Activated naive CD4-positive, alpha-beta T cell treated with anti-CD3 and anti-CD28 coated beads, Interleukin-2, amount 10 ng/mL, durations not matched to agents 7 days and 5 days (primary cell): ENCODE measurements at regions not wholly inside any gene's neighbourhood (a gene's known extent, or its start where the extent isn't known, plus 50 kb on each side); places are given as distances from the start of the nearest gene placed in this dataset.

Experiments
- CTCF ChIA-PET: fragments of 350-600 bp; sonication (Branson Sonifier 250); formaldehyde crosslinking; loops from one replicate; lab custom pipeline; 2021; ENCODE audit warnings: antibody characterized with exemption; lab: Charles Lee
- DNase-seq: peaks from one replicate; pipeline ENCODE4 v3.0.0-alpha.2; 2020
- H3K27ac Mint-ChIP-seq: one replicate; pipeline ENCODE4 v1.8.0; 2021; ENCODE audit warnings: mild to moderate bottlenecking, moderate library complexity, mixed read lengths
- H3K27me3 Mint-ChIP-seq: one replicate; pipeline ENCODE4 v1.8.0; 2021; ENCODE audit warnings: mild to moderate bottlenecking, mixed read lengths
- H3K36me3 Mint-ChIP-seq: one replicate; pipeline ENCODE4 v1.8.0; 2021; ENCODE audit warnings: mixed read lengths
- H3K4me1 Mint-ChIP-seq: one replicate; pipeline ENCODE4 v1.8.0; 2021; ENCODE audit warnings: mixed read lengths
- H3K4me3 Mint-ChIP-seq: one replicate; pipeline ENCODE4 v1.8.0; 2021; ENCODE audit warnings: mild to moderate bottlenecking, moderate library complexity, mixed read lengths
- H3K9me3 Mint-ChIP-seq: one replicate; pipeline ENCODE4 v1.8.0; 2021; ENCODE audit warnings: mixed read lengths

DNA sequence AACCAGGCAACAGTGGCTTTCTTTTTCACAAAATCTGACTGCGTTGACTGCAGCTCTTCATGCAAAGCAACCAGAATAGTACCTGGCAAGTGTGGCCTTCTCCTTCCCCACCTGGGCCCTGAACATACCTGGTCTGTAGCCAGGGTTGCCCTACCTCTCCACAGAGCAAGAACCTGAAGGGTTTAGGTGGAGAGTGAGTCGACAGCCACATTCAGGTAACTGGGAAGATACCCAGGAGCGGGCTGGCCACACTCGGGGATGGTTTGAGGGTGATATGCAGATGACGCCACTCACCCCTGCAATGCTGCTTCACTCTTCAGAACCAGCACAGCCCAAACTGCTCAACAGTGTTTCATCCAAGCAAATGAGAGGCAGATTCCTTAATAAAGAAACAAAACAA lies 117.3 kb downstream of the TTC32 start:
- H3K27me3 Mint-ChIP-seq, result no peaks in the 10 kb centered on the region
- no peak overlapping the region for H3K27ac Mint-ChIP-seq
- H3K9me3 Mint-ChIP-seq, result no peaks in the 10 kb centered on the region
- no peak for DNase-seq
- H3K36me3 Mint-ChIP-seq, result no peaks in the 10 kb centered on the region
- no peaks in the 10 kb centered on the region for H3K4me1 Mint-ChIP-seq
- no peak overlapping the region for H3K4me3 Mint-ChIP-seq
- CTCF ChIA-PET, result no interaction called here

- DNase-seq, result no peak
- CTCF ChIA-PET, result no interaction called here
- H3K27ac Mint-ChIP-seq, result no peak overlapping the region
- H3K36me3 Mint-ChIP-seq, result no peaks in the 10 kb centered on the region
- no peaks in the 10 kb centered on the region for H3K9me3 Mint-ChIP-seq
- no peak overlapping the region for H3K4me3 Mint-ChIP-seq
- no peaks in the 10 kb centered on the region for H3K4me1 Mint-ChIP-seq
- H3K27me3 Mint-ChIP-seq, result no peaks in the 10 kb centered on the region
Observed at GRCh38 chr2:19783935-19784334, 117.8 kb downstream of the TTC32 start.

DNA sequence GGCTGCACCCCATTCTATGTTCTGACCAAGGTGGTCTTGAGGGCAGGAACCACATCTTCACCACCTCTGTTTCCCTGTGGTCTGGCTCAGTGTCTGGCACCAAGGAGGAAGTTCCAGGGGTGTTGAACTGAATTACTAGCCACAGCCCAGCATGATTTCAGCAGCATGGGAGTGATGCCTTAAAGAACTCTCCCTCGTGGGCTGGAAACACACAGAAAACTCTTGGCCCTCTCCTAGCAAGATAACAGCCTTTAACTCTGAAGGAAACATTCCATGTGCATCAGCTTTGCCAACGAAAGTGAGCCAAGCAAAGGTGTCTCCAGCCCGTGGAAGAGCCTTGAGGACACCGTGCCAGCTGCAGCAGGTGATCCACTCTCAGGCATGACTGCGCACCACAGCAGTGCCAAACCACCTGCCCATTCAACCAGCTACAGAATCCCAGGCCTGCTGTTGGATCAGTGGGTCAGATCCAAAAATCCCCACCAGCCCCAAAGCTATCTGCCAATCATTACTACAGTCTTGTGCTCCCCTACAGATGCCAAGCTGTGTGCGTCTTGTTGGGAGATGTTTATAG lies 124.8 kb downstream of the TTC32 start:
- Mint-ChIP-seq H3K36me3 (no peaks in the 10 kb centered on the region), H3K4me3 (no peak overlapping the region), H3K9me3 (no peaks in the 10 kb centered on the region), H3K4me1 (no peaks in the 10 kb centered on the region), H3K27ac (no peak overlapping the region), H3K27me3 (no peaks in the 10 kb centered on the region)
- CTCF ChIA-PET, result no interaction called here
- DNase-seq, result no peak

- H3K27me3 Mint-ChIP-seq, result no peaks in the 10 kb centered on the region
- H3K9me3 Mint-ChIP-seq, result no peaks in the 10 kb centered on the region
- H3K27ac Mint-ChIP-seq, result no peak overlapping the region
- H3K36me3 Mint-ChIP-seq, result no peaks in the 10 kb centered on the region
- DNase-seq, result no peak
- H3K4me1 Mint-ChIP-seq, result no peaks in the 10 kb centered on the region
- CTCF ChIA-PET, result interaction anchor here (0.6 kb wide), 1 partner anchor 1598 kb away, joined by 3 read pairs; no protein-coding TSS in a partner anchor
- no peak overlapping the region for H3K4me3 Mint-ChIP-seq
Observed at GRCh38 chr2:19775838-19776237, 125.9 kb downstream of the TTC32 start.

GRCh38 chr2:19775315-19775714 lies 126.5 kb downstream of the TTC32 start:
- Mint-ChIP-seq H3K9me3 (no peaks in the 10 kb centered on the region), H3K27ac (no peak overlapping the region), H3K27me3 (no peaks in the 10 kb centered on the region), H3K4me3 (no peak overlapping the region), H3K36me3 (no peaks in the 10 kb centered on the region), H3K4me1 (no peaks in the 10 kb centered on the region)
- no peak for DNase-seq
- CTCF ChIA-PET, result interaction anchor here (0.8 kb wide), 1 partner anchor 15 kb away, joined by 3 read pairs; no protein-coding TSS in a partner anchor

GRCh38 chr2:19774805-19775176 lies 127.0 kb downstream of the TTC32 start:
- Mint-ChIP-seq H3K4me1 (no peaks in the 10 kb centered on the region), H3K27ac (no peak overlapping the region), H3K9me3 (no peaks in the 10 kb centered on the region), H3K4me3 (no peak overlapping the region), H3K36me3 (no peaks in the 10 kb centered on the region), H3K27me3 (no peaks in the 10 kb centered on the region)
- no peak for DNase-seq
- CTCF ChIA-PET, result interaction anchor here (0.8 kb wide), 1 partner anchor 15 kb away, joined by 3 read pairs; no protein-coding TSS in a partner anchor

GRCh38 chr2:19772981-19773380 lies 128.8 kb downstream of the TTC32 start:
- Mint-ChIP-seq H3K27ac (no peak overlapping the region), H3K4me1 (no peaks in the 10 kb centered on the region), H3K4me3 (no peak overlapping the region), H3K27me3 (no peaks in the 10 kb centered on the region), H3K9me3 (no peaks in the 10 kb centered on the region), H3K36me3 (no peaks in the 10 kb centered on the region)
- CTCF ChIA-PET, result interaction anchor here (0.6 kb wide), 1 partner anchor 292 kb away, joined by 4 read pairs; no protein-coding TSS in a partner anchor
- DNase-seq, result no peak

DNA sequence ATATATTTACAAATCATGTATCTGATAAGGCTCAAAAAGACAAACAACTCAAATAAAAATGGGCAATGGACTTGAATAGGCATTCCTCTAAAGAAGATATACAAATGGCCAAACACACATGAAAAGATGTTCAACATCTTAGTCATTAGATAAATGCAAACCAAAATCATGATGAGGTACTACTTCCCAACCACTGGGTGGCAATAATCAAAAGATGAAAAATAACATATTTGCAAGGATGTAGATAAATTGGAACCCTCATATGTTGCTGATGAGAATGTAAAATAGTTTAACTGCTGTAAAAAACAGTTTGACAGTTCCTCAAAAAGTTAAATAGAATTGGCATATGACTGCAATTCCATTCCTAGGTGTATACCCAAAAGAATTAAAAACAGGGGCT lies 132.3 kb downstream of the TTC32 start:
- Mint-ChIP-seq H3K4me1 (no peaks in the 10 kb centered on the region), H3K9me3 (no peaks in the 10 kb centered on the region), H3K4me3 (no peak overlapping the region), H3K36me3 (no peaks in the 10 kb centered on the region), H3K27ac (no peak overlapping the region), H3K27me3 (peaks cover 9% of the 10 kb centered on the region)
- CTCF ChIA-PET, result no interaction called here
- no peak for DNase-seq

DNA sequence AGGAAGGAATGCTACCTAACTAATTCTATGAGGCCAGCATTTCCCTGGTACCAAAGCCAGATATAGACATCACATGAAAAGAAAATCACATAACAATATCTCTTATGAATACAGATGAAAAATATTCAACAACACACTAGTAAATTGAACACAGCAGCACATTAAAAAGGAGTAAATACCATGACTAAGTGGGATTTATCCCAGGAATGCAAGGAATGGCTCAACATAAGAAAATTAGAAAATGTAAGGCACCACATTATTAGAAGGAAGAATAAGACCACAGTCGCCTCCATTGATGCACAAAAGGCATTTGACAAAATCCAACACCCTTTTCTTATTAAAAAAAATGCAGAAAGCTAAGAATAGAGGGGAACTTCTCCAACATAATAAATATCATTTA lies 133.9 kb downstream of the TTC32 start:
- no peak overlapping the region for H3K4me3 Mint-ChIP-seq
- H3K36me3 Mint-ChIP-seq, result no peaks in the 10 kb centered on the region
- DNase-seq, result no peak
- H3K4me1 Mint-ChIP-seq, result no peaks in the 10 kb centered on the region
- CTCF ChIA-PET, result interaction anchor here (1.0 kb wide), 1 partner anchor 704 kb away, joined by 3 read pairs; no protein-coding TSS in a partner anchor
- peaks cover 9% of the 10 kb centered on the region for H3K27me3 Mint-ChIP-seq
- H3K9me3 Mint-ChIP-seq, result no peaks in the 10 kb centered on the region
- H3K27ac Mint-ChIP-seq, result no peak overlapping the region

- peaks cover 9% of the 10 kb centered on the region for H3K27me3 Mint-ChIP-seq
- no peaks in the 10 kb centered on the region for H3K4me1 Mint-ChIP-seq
- CTCF ChIA-PET, result no interaction called here
- H3K9me3 Mint-ChIP-seq, result no peaks in the 10 kb centered on the region
- DNase-seq, result no peak
- no peak overlapping the region for H3K27ac Mint-ChIP-seq
- H3K36me3 Mint-ChIP-seq, result no peaks in the 10 kb centered on the region
- H3K4me3 Mint-ChIP-seq, result no peak overlapping the region
Observed at GRCh38 chr2:19764998-19765397, 136.8 kb downstream of the TTC32 start.

- H3K27me3 Mint-ChIP-seq, result peaks cover 9% of the 10 kb centered on the region
- CTCF ChIA-PET, result no interaction called here
- DNase-seq, result no peak
- H3K27ac Mint-ChIP-seq, result no peak overlapping the region
- H3K36me3 Mint-ChIP-seq, result no peaks in the 10 kb centered on the region
- H3K9me3 Mint-ChIP-seq, result no peaks in the 10 kb centered on the region
- no peak overlapping the region for H3K4me3 Mint-ChIP-seq
- H3K4me1 Mint-ChIP-seq, result no peaks in the 10 kb centered on the region
Observed at GRCh38 chr2:19763731-19764130, 138.1 kb downstream of the TTC32 start.

DNA sequence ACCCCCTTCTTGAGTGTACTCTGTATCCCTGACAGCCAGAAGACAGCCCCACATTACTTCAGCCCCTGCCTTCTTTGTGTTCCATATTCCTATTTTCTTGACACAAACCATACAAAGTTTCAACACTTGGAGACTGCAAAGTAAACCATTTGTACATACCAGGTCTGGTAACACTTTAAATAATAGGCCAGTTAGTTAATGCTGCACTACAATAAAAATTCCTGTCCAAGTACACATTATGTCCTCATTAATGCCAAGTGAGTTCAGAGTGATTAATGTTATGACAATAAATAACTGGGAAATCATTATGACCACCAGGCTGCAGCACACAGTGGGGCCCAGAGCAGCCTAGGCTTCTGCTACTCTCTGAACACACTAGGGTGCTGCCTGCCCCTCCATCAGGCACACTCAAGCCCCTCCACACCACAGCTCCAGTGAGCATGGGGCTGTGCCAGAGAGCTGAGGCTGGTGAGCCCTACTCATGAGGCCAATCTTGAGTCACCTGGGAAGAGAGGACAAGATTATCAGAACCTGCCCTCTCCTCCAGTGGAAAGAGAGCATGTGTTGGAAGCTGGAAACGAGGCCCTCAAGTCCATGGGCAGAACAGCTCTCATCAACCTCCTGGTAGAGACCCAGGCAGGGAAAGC lies 138.7 kb downstream of the TTC32 start:
- peaks cover 9% of the 10 kb centered on the region for H3K27me3 Mint-ChIP-seq
- no peaks in the 10 kb centered on the region for H3K4me1 Mint-ChIP-seq
- CTCF ChIA-PET, result no interaction called here
- no peak for DNase-seq
- no peak overlapping the region for H3K27ac Mint-ChIP-seq
- H3K9me3 Mint-ChIP-seq, result no peaks in the 10 kb centered on the region
- H3K36me3 Mint-ChIP-seq, result no peaks in the 10 kb centered on the region
- no peak overlapping the region for H3K4me3 Mint-ChIP-seq

GRCh38 chr2:19762142-19762541 lies 139.6 kb downstream of the TTC32 start:
- H3K27ac Mint-ChIP-seq, result no peak overlapping the region
- no peaks in the 10 kb centered on the region for H3K36me3 Mint-ChIP-seq
- H3K4me1 Mint-ChIP-seq, result no peaks in the 10 kb centered on the region
- no peaks in the 10 kb centered on the region for H3K9me3 Mint-ChIP-seq
- CTCF ChIA-PET, result no interaction called here
- H3K4me3 Mint-ChIP-seq, result no peak overlapping the region
- H3K27me3 Mint-ChIP-seq, result peaks cover 6% of the 10 kb centered on the region
- DNase-seq, result no peak

- Mint-ChIP-seq H3K9me3 (no peaks in the 10 kb centered on the region), H3K4me3 (no peak overlapping the region), H3K27me3 (peaks cover 4% of the 10 kb centered on the region), H3K36me3 (no peaks in the 10 kb centered on the region), H3K4me1 (no peaks in the 10 kb centered on the region), H3K27ac (no peak overlapping the region)
- CTCF ChIA-PET, result no interaction called here
- DNase-seq, result no peak
Observed at GRCh38 chr2:19759880-19760279, 141.9 kb downstream of the TTC32 start.

DNA sequence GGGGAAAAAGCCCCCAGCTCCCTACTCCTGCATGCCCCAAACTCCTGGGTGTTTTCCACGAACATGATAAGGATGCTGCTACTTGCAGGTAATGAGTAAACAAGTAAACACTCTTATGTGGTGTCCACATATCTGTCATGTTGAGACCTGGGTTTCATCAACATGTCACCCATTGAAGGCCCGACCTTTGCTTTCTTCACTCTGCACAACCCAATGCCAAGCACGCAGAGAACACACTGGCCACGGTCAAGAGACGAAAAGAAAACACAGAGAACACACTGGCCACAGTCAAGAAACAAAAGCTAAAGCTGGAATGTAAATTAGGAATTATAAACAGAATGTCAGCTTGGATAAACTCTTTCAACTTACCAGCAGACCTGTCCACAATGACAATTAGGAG lies 143.1 kb downstream of the TTC32 start:
- H3K36me3 Mint-ChIP-seq, result no peaks in the 10 kb centered on the region
- CTCF ChIA-PET, result no interaction called here
- no peak for DNase-seq
- H3K27ac Mint-ChIP-seq, result no peak overlapping the region
- no peaks in the 10 kb centered on the region for H3K27me3 Mint-ChIP-seq
- H3K4me3 Mint-ChIP-seq, result no peak overlapping the region
- no peaks in the 10 kb centered on the region for H3K9me3 Mint-ChIP-seq
- H3K4me1 Mint-ChIP-seq, result no peaks in the 10 kb centered on the region
